Caco-2 (cell line): ENCODE measurements at regions not wholly inside any gene's neighbourhood (a gene's known extent, or its start where the extent isn't known, plus 50 kb on each side); places are given as distances from the start of the nearest gene placed in this dataset.

Experiments used
- BruUV-seq: library from RNA; stranded (reverse); fragments of 400-500 nt; replicated peaks from 2 replicates; lab custom pipeline; 2021; lab: Mats Ljungman, UMichigan
- CTCF ChIA-PET: fragments of 300-600 bp; sonication (Branson Sonifier 250); formaldehyde crosslinking; loops from one replicate; lab custom pipeline; 2022; ENCODE audit warnings: antibody characterized with exemption; lab: Charles Lee
- POLR2A ChIA-PET: fragments of 300-600 bp; sonication (Branson Sonifier 250); formaldehyde crosslinking; loops from one replicate; lab custom pipeline; 2022; ENCODE audit warnings: antibody characterized with exemption; lab: Charles Lee
- DNase-seq, 2 experiments: peaks; one replicate each; pipeline versions ENCODE4 v3.0.0 to v3.0.0-alpha.2; 2020 to 2022
- H3K27me3 ChIP-seq: replicated peaks from 2 replicates; pipeline ENCODE4 v1.6.0; 2011; ENCODE audit warnings: low read length; ENCODE audit not compliant: control insufficient read depth, insufficient read depth
- H3K36me3 ChIP-seq: 2 replicates; pipeline ENCODE4 v1.5.1; 2011; ENCODE audit warnings: low read length; ENCODE audit not compliant: control insufficient read depth, insufficient read depth
- H3K4me1 ChIP-seq: fragments of 250-450 bp; sonication (Bioruptor Pico); 2 replicates; pipeline ENCODE4 v1.5.1; 2020; ENCODE audit warnings: mild to moderate bottlenecking
- H3K4me3 ChIP-seq: 2 replicates; pipeline ENCODE4 v1.5.1; 2011; ENCODE audit warnings: low read depth, mild to moderate bottlenecking, control low read depth, low read length
- H3K9me3 ChIP-seq: fragments of 250-450 bp; sonication (Bioruptor Pico); 2 replicates; pipeline ENCODE4 v1.5.1; 2020; ENCODE audit warnings: mild to moderate bottlenecking, moderate library complexity
- H3K27ac Mint-ChIP-seq: one replicate; pipeline ENCODE4 v1.8.0; 2022; ENCODE audit warnings: mixed read lengths; ENCODE audit not compliant: unreplicated experiment
- H3K27me3 Mint-ChIP-seq: one replicate; pipeline ENCODE4 v1.8.0; 2022; ENCODE audit warnings: mixed read lengths; ENCODE audit not compliant: insufficient read depth, unreplicated experiment
- H3K36me3 Mint-ChIP-seq: one replicate; pipeline ENCODE4 v1.8.0; 2022; ENCODE audit warnings: mild to moderate bottlenecking, mixed read lengths; ENCODE audit not compliant: insufficient read depth, unreplicated experiment
- H3K4me1 Mint-ChIP-seq: one replicate; pipeline ENCODE4 v1.8.0; 2022; ENCODE audit warnings: low read depth, mixed read lengths; ENCODE audit not compliant: unreplicated experiment
- H3K4me3 Mint-ChIP-seq: one replicate; pipeline ENCODE4 v1.8.0; 2022; ENCODE audit warnings: mild to moderate bottlenecking, moderate library complexity, mixed read lengths; ENCODE audit not compliant: unreplicated experiment
- H3K9me3 Mint-ChIP-seq: one replicate; pipeline ENCODE4 v1.8.0; 2022; ENCODE audit warnings: mixed read lengths; ENCODE audit not compliant: unreplicated experiment
- CTCF ChIP-seq, 2 experiments: fragments of 200-600 bp in 1 of 2; IDR thresholded peaks; 1 replicate in 1 of 2; 2 replicates in 1 of 2; pipeline versions ENCODE4 v1.5.1 to v1.8.0; 2011 to 2022; ENCODE audit warnings: antibody characterized with exemption in 1 of 2, control low read depth in 1 of 2, inconsistent platforms in 1 of 2, low read depth in 1 of 2, low read length in 1 of 2, mild to moderate bottlenecking in 1 of 2, moderate library complexity in 1 of 2; ENCODE audit not compliant: insufficient read depth in 1 of 2, severe bottlenecking in 1 of 2, unreplicated experiment in 1 of 2
- intact Hi-C: fragments of 100-400 bp; cut with micrococcal nuclease; formaldehyde crosslinking; loops from one replicate; pipeline ENCODE4 v1.10.0; 2022; ENCODE audit not compliant: unreplicated experiment

GRCh38 chr9:80787636-80788035 lies 901.7 kb downstream of the TLE1 start:
- Mint-ChIP-seq H3K9me3 (no peaks in the 10 kb centered on the region), H3K27me3 (no peaks in the 10 kb centered on the region), H3K36me3 (no peaks in the 10 kb centered on the region), H3K27ac (no peak overlapping the region), H3K4me3 (no peak overlapping the region), H3K4me1 (no peaks in the 10 kb centered on the region)
- Histone ChIP-seq H3K4me3 (no peak overlapping the region), H3K27me3 (no peaks in the 10 kb centered on the region), H3K36me3 (no peaks in the 10 kb centered on the region), H3K9me3 (no peaks in the 10 kb centered on the region), H3K4me1 (no peaks in the 10 kb centered on the region)
- POLR2A ChIA-PET = no interaction called here
- BruUV-seq = no TSS peak
- DNase-seq = no peak
- TF ChIP-seq CTCF (IDR thresholded peaks at IDR 0.05; ENCODE audit: insufficient read depth in 1 of 2, low read depth in 1 of 2, low read length in 1 of 2, severe bottlenecking in 1 of 2, unreplicated experiment in 1 of 2) = no peak
- CTCF ChIA-PET = no interaction called here
- intact Hi-C loops = no loop called here

GRCh38 chr9:80784647-80785046 lies 904.7 kb downstream of the TLE1 start:
- Histone ChIP-seq H3K36me3 (no peaks in the 10 kb centered on the region), H3K27me3 (no peaks in the 10 kb centered on the region), H3K9me3 (no peaks in the 10 kb centered on the region), H3K4me3 (no peak overlapping the region), H3K4me1 (no peaks in the 10 kb centered on the region)
- H3K4me3 Mint-ChIP-seq = no peak overlapping the region
- no peaks in the 10 kb centered on the region for H3K9me3 Mint-ChIP-seq
- no peaks in the 10 kb centered on the region for H3K4me1 Mint-ChIP-seq
- TF ChIP-seq CTCF (IDR thresholded peaks at IDR 0.05; ENCODE audit: insufficient read depth in 1 of 2, low read depth in 1 of 2, low read length in 1 of 2, severe bottlenecking in 1 of 2, unreplicated experiment in 1 of 2) = no peak
- no peaks in the 10 kb centered on the region for H3K27me3 Mint-ChIP-seq
- BruUV-seq = no TSS peak
- ChIA-PET CTCF (no interaction called here), POLR2A (no interaction called here)
- intact Hi-C loops = no loop called here
- no peaks in the 10 kb centered on the region for H3K36me3 Mint-ChIP-seq
- H3K27ac Mint-ChIP-seq = no peak overlapping the region
- no peak for DNase-seq

- H3K4me3 ChIP-seq = no peak overlapping the region
- no TSS peak for BruUV-seq
- ChIA-PET POLR2A (no interaction called here), CTCF (no interaction called here)
- DNase-seq = no peak
- Mint-ChIP-seq H3K27ac (no peak overlapping the region), H3K4me3 (no peak overlapping the region), H3K36me3 (no peaks in the 10 kb centered on the region), H3K4me1 (no peaks in the 10 kb centered on the region), H3K27me3 (no peaks in the 10 kb centered on the region), H3K9me3 (no peaks in the 10 kb centered on the region)
- no peaks in the 10 kb centered on the region for H3K9me3 ChIP-seq
- no peaks in the 10 kb centered on the region for H3K4me1 ChIP-seq
- TF ChIP-seq CTCF (IDR thresholded peaks at IDR 0.05; ENCODE audit: insufficient read depth in 1 of 2, low read depth in 1 of 2, low read length in 1 of 2, severe bottlenecking in 1 of 2, unreplicated experiment in 1 of 2) = no peak
- no peaks in the 10 kb centered on the region for H3K36me3 ChIP-seq
- intact Hi-C loops = no loop called here
- no peaks in the 10 kb centered on the region for H3K27me3 ChIP-seq
These were observed 913.4 kb downstream of the TLE1 start for GRCh38 chr9:80775971-80776370.
